ENCODE measurements at regions not wholly inside any gene's neighbourhood (a gene's known extent, or its start where the extent isn't known, plus 50 kb on each side); places are given as distances from the start of the nearest gene placed in this dataset.

GRCh38 chr3:70556056-70556455, 243.6 kb upstream of the MDFIC2 start:
- intact Hi-C loops (cut with micrococcal nuclease) (loop anchor here (10.0 kb wide), 1 partner anchor 149 kb away; no protein-coding TSS in a partner anchor), dilution Hi-C loops (cut with MboI; ENCODE audit: extremely low pct_ligation_motif_present, low sequenced_read_pairs) (no loop called here)
- Histone ChIP-seq H3K9me3 (replicated peaks; ENCODE audit: control insufficient read depth, insufficient read depth, low read length) (no peaks in the 10 kb centered on the region), H3K27me3 (ENCODE audit: control insufficient read depth in 2 of 2, insufficient read depth in 2 of 2, low read length in 2 of 2) (no peaks in the 10 kb centered on the region), H3K36me3 (ENCODE audit: control insufficient read depth in 2 of 2, extremely low read depth in 1 of 2, insufficient read depth in 2 of 2, low read length in 2 of 2) (no peaks in the 10 kb centered on the region), H3K79me2 (ENCODE audit: control insufficient read depth, insufficient read depth, low read length) (no peaks in the 10 kb centered on the region), H3K4me3 (replicated peaks in 1 of 3; ENCODE audit: insufficient read depth in 1 of 3, low read depth in 1 of 3, low read length in 3 of 3) (no peak overlapping the region), H3K4me1 (ENCODE audit: control insufficient read depth, extremely low read depth, insufficient read depth, low read length) (no peaks in the 10 kb centered on the region), H4K20me1 (replicated peaks; ENCODE audit: control insufficient read depth, extremely low read depth, insufficient read depth, low read length) (no peaks in the 10 kb centered on the region), H2AFZ (ENCODE audit: low read depth, low read length) (no peak overlapping the region), H3K4me2 (ENCODE audit: insufficient read depth, low read length) (no peak overlapping the region), H3K9me1 (replicated peaks; ENCODE audit: control insufficient read depth, extremely low read depth, insufficient read depth, low read length) (no peaks in the 10 kb centered on the region), H3K9ac (replicated peaks; ENCODE audit: extremely low read depth, insufficient read depth, low read length) (no peak overlapping the region), H3K27ac (ENCODE audit: insufficient read depth, low read depth, low read length) (no peak overlapping the region)
- BruUV-seq (replicated peaks): no TSS peak
- ChIA-PET POLR2A (no interaction called here), CTCF (no interaction called here)
- DNase-seq (ENCODE audit: low read depth, low spot score) (no peak), FAIRE-seq (no peak)
- no peak for TF ChIP-seq CTCF (IDR thresholded peaks at IDR 0.05; ENCODE audit: extremely low read depth in 1 of 2, insufficient read depth in 1 of 2, low read depth in 1 of 2, low read length in 2 of 2)
- no peak for TF ChIP-seq POLR2AphosphoS5 (IDR thresholded peaks at IDR 0.05; ENCODE audit: insufficient read depth, low read depth, low read length)

GRCh38 chr3:70554170-70554569, 241.7 kb upstream of the MDFIC2 start:
- Histone ChIP-seq H3K9me1 (replicated peaks; ENCODE audit: control insufficient read depth, extremely low read depth, insufficient read depth, low read length) (no peaks in the 10 kb centered on the region), H3K27me3 (ENCODE audit: control insufficient read depth in 2 of 2, insufficient read depth in 2 of 2, low read length in 2 of 2) (no peaks in the 10 kb centered on the region), H3K79me2 (ENCODE audit: control insufficient read depth, insufficient read depth, low read length) (no peaks in the 10 kb centered on the region), H3K4me3 (replicated peaks in 1 of 3; ENCODE audit: insufficient read depth in 1 of 3, low read depth in 1 of 3, low read length in 3 of 3) (no peak overlapping the region), H3K9ac (replicated peaks; ENCODE audit: extremely low read depth, insufficient read depth, low read length) (no peak overlapping the region), H4K20me1 (replicated peaks; ENCODE audit: control insufficient read depth, extremely low read depth, insufficient read depth, low read length) (no peaks in the 10 kb centered on the region), H3K4me1 (ENCODE audit: control insufficient read depth, extremely low read depth, insufficient read depth, low read length) (no peaks in the 10 kb centered on the region), H3K4me2 (ENCODE audit: insufficient read depth, low read length) (no peak overlapping the region), H2AFZ (ENCODE audit: low read depth, low read length) (no peak overlapping the region), H3K9me3 (replicated peaks; ENCODE audit: control insufficient read depth, insufficient read depth, low read length) (no peaks in the 10 kb centered on the region), H3K36me3 (ENCODE audit: control insufficient read depth in 2 of 2, extremely low read depth in 1 of 2, insufficient read depth in 2 of 2, low read length in 2 of 2) (no peaks in the 10 kb centered on the region), H3K27ac (ENCODE audit: insufficient read depth, low read depth, low read length) (no peak overlapping the region)
- TF ChIP-seq MAX (IDR thresholded peaks at IDR 0.05; ENCODE audit: insufficient read depth, insufficient read length): no peak
- CTCF ChIA-PET: interaction anchor here (1.0 to 2.2 kb wide), 4 partner anchors 13 to 453 kb away, joined by 3 to 9 read pairs (median 4); no protein-coding TSS in a partner anchor
- dilution Hi-C loops (cut with MboI; ENCODE audit: extremely low pct_ligation_motif_present, low sequenced_read_pairs) (no loop called here), intact Hi-C loops (cut with micrococcal nuclease) (loop anchor here (10.0 kb wide), 1 partner anchor 151 kb away; no protein-coding TSS in a partner anchor)
- DNase-seq (ENCODE audit: low read depth, low spot score): peak; percentile 6
- no peak for FAIRE-seq
- POLR2A ChIA-PET: no interaction called here
- no TSS peak for BruUV-seq (replicated peaks)

All from endothelial cell of umbilical vein (primary cell).